NCI-H1417 treated with DMSO at 0.1 percent for 48 hours (cell line): ENCODE measurements at regions not wholly inside any gene's neighbourhood (a gene's known extent, or its start where the extent isn't known, plus 50 kb on each side); places are given as distances from the start of the nearest gene placed in this dataset.

Experiments used
- DNase-seq: peaks from one replicate; lab custom pipeline; 2025; lab: John Stamatoyannopoulos, UW

DNA sequence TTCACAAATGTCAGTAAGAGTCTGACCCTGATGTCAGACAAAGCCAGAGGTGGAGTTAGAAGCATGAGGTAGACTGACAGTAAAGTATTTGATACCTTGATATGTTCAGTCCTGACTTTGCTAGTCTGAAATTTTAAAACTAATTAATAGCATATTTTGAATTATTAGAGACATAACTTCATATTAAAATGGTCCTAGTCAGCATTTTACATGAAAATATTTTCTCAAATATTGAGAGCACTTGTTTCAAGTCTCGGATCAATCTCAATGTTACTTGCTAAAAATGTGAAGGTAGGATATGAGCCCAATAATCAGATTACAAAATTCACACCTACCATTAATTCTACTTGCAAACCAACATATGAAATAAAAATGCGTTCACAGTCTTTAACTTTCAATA, 58.1 kb upstream of the TTC14 start:
- no peak for DNase-seq

DNA sequence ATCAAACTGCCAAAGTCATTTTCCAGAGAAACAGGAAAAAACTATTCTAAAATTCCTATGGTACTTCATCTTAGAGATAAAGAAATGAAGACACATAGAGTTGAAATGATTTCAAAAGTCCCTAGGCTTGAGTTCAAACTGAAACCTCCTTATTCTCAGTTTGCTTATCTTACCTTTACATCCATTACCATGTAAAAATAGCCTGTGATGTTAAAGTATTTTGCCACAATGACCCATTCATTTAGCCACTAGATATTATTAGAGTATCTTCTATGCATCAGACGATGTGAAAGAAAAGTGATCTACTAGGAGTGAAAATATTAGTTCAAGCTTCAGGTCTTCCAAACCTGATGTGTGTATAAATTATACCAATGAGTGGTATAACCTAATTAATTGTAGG, 55.1 kb upstream of the TTC14 start:
- DNase-seq: no peak

DNA sequence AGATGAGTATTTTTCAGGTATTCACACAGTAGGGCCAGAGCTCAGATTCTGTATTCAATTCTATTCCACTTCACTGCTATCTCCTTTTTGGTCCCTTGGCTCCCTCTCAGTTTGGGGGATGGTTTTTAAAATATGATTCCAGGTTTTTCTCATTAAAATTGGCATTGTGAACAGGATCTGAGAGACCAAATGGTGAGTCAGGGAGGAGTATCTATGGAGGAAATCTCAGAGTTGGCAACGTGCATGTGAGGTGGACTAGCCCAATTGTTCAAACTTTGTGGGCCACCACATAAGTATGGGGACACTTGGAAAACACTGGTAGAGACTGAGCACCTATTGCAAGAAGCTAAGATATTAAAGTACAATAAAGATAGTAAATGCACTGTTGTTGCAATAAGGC, 53.9 kb upstream of the TTC14 start:
- no peak for DNase-seq
